Dedifferentiated amniotic fluid mesenchymal stem cell (primary cell): ENCODE measurements at regions not wholly inside any gene's neighbourhood (a gene's known extent, or its start where the extent isn't known, plus 50 kb on each side); places are given as distances from the start of the nearest gene placed in this dataset.

Experiments used
- DNase-seq: peaks from one replicate; pipeline ENCODE4 v3.0.0-alpha.2; 2016; ENCODE audit errors: extremely low spot score

DNA sequence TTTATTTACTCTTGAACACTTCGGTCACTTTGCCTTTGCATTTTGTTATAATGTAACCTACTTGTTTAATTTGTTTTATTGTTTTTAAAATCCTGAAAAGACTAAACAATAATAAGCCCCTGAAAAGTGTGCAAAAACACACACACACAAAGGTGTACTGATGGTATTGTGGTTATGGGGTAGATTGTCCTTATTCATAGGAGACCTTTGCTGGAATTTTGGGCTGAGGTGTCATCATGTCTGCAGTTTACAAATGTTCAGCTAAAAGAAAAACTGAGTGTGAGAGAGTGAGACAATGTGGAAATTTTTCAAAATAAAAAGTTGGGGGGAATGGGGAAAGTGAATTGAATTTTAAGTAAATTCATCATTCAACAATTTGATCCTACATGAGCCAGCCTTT lies 174.9 kb downstream of the QDPR start:
- no peak for DNase-seq

DNA sequence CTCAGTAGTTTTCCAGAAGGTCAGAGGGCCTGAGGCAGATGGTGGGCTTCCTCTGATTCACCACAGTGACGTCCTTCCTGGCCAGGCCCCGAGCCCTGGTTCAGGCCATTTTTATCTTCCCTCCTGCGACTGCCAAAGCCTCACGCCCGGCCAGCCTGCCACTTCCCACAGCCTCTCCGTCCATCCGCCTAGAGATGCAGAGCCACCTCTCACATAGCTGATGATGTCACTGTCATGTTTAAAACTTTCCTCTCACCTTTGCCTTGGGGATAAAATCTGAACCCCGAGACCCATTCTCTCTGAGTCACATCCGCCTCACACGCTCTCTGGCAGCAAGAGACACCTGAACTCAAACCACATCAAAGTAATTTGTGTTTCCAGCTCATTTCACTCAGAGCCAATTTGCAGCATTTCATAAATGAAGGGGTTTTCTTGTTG lies 175.3 kb downstream of the QDPR start:
- DNase-seq, result no peak

GRCh38 chr4:17336069-17336468 lies 175.8 kb downstream of the QDPR start:
- DNase-seq, result no peak

GRCh38 chr4:17335371-17335770 lies 176.5 kb downstream of the QDPR start:
- no peak for DNase-seq

DNA sequence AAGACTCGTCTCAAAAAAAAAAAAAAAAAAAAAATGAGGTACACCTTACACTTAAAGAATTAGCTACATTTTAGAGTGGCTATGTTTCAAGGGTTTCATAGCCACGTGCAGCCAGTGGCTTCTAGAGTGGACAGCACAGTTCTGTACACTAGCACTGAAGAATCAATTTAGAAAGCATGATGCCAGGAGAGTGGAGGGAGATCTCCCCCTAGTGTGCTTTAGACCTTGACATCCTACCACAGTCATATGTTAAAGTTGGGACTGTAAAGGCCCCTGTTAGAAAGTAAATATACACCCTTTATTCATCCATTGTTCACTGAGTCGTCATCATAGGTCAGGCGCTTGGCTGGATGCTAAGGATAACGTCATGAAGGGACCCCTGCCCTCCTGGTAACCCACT lies 179.4 kb downstream of the QDPR start:
- DNase-seq, result no peak

DNA sequence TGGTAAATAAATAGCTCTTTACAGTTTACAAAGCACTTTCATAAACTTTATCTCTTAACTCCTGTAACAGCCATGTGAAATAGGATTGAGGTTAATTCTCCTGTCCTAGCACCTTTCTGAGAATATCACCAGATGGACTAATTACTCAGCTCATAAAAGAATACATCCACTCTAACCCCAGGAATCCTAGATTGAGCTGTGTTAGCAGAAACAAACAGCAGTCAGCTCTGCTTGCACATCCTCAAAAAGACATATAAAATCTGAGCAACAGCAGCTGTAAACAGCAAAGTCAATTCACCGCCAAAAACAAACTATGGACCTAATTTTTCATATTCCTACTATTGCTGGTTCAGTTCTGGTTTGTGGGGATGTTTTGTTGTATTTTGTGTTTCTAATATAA lies 182.8 kb downstream of the QDPR start:
- DNase-seq, result no peak

DNA sequence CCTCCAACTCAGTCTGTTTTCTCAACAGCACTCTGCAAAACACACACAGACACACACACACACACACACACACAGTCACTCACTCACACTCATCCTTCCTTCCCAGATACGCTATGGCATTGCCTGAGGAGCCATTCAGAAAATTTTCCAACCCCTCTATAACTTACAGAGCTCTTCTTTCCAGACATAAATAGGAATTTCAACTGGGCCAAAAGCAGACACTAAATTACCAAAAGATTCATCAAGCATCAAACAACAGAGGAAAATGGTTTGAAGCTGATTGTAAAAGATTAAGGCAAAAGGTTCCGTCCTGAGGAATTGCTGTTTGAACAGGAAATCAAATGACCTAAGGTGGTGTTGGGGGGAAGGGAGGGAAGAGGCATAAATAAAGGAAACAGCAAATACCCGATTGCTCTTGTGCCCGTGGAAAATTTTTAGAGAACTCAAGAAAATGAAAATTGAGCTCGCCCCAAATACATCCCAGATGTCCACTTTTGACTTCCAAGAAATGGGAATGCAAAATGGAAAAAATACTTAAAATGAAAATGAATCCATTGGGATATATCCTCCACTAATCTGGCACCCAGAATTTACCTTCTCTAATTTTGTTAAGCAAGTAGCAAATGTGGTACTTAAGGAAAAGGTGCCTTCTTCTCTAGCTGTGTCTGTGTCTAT lies 183.6 kb downstream of the QDPR start:
- no peak for DNase-seq

GRCh38 chr4:17327591-17327990 lies 184.3 kb downstream of the QDPR start:
- no peak for DNase-seq

DNA sequence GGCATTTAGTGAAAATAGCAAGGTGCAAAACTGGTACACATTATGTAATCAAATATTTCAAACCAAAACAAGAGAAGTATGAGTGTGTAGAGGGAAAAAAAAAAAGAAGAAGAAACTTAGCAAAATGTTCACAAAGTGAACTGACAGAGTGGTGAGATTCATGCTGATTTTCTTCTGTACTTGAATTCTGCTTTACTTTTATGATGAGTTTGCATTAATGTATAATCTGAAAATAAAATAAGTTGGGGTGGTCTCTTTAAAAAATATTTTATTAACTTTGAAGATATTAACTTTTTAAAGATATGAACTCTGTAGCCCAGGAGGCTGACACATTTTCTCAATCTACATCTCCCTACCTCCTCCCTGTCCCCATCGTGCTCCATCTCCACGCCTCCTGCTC lies 185.1 kb downstream of the QDPR start:
- no peak for DNase-seq

DNA sequence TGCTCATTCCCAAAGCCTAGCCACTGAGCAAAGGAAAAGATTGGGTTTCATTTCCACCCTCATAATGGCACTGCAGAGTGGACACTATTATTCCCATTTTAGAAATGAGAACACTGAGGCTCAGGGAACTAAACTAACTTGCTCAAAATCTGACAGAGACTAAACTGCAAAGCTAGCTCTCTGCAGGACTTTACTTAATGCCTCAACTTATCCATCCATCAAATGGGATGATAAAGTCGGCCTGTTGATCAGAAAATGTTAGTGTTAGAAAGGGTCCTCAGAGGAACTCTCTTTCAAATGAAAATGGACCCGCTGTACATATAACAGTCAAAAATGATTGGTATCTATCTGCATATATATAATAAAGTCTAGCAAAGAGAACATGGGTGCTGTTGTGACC lies 186.8 kb downstream of the QDPR start:
- no peak for DNase-seq

DNA sequence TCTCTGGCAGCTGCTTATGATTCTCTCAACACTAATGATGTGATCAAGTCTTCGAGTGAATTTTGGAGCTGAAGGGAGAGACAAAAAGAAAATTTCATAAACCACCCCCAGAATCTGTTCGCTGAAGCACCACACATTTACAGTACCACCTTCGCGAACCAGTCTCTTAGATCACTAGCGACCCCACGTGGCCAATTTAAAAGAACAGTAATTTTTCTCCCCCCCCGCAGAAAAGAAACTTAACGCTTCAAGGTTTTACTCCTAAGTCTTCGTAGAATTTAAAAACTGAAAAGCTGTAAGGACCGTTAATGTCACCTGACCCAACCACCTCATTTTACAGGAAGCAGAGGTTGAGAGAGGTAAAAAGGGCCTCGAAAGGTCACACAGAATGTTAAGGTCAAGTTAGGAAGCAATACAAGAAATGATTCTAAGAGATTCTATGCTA lies 187.5 kb downstream of the QDPR start:
- peak; percentile 65 for DNase-seq

- peak; percentile 54 for DNase-seq
Measured at GRCh38 chr4:17323554-17324385, 188.1 kb downstream of the QDPR start.

GRCh38 chr4:17322514-17322913 lies 189.4 kb downstream of the QDPR start:
- no peak for DNase-seq

DNA sequence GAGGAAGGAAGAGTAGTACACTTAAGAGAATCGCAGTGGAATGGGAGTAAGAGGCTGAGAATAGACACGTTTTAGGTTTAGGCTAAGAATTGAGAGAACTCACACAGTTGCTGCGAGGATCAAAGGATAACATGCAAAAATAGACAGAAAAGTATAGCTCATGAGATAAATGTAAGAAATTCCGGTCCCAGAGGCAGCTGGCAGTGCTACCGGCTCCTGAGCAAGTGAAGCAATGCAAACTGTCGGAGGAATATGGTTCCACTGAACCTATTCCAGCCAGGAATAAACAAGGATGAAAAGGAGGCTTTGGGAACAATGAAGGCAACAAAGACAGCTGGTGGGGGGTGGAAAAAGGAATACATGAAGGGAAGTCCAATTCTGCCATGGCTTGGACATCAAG lies 191.8 kb downstream of the QDPR start:
- no peak for DNase-seq

GRCh38 chr4:17317526-17317925 lies 194.4 kb downstream of the QDPR start:
- no peak for DNase-seq

- DNase-seq, result peak; percentile 51
Measured at GRCh38 chr4:17316566-17316965, 195.3 kb downstream of the QDPR start.

DNA sequence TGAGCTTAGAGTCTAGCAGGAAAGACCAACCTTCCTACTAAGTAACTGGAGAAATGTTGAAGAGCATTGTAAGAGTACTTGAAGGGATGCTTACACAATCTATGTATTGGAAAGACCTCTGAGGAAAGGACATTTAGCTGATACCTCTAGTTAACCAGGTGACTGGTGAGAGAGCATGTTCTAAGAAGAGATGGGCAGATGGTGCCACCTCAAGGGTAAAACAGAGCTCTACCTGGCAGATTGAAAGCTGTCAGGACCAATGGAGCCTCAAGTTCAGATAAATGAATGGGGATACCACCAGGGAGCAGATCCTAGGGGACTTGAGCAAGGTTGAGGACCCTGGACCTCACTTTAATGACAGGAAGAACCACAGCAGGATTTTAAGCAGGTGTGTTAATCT lies 196.4 kb downstream of the QDPR start:
- no peak for DNase-seq

DNA sequence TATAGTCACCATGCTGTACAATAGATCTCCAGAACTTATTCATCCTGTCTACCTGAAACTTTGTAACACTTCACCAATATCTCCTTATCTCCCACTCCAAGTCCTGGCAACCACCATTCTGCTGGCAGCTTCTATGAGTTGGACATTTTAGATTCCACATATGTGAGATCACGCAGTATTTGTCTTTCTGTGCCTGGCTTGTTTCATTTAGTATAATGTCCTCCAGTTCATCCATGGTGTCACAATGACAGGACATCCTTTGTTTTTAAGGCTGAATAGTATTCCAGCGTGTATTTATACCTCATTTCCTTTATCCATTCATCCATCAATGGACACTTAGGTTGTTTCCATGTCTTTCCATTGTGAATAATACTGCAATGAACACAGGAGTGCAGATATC lies 198.7 kb downstream of the QDPR start:
- DNase-seq, result no peak

GRCh38 chr4:17310269-17310652 lies 201.6 kb downstream of the QDPR start:
- DNase-seq, result no peak

DNA sequence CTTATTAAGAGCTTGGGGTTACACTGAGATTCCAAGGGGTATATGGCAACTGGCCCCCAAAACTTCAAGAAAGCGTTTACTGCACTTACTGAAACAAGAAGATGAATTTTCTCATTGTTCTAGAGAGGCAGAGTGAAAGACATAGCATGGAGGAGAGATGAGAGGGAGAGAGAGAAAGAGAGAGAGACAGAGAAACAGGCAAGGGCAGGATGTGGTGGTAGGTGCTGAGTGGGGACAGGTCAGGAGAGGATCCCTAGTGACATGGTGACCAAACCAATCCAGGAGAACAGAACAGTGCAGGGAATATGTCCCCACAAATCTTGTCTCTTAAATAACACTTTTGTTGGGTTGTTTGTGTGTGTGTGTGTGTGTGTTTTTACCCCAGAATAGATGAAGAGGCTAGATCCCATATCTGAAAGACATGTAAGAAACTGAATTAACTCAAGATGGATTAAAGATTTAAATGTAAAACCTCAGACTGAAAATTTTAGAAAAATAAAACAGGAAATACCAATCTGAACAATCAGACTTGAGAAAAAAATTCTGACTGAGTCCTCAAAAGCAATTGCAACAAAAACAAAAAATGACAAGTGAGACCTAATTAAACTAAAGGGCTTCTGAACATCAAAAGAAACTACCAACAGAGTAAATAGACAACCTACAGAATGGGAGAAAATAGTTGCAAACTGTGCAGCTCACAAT lies 202.2 kb downstream of the QDPR start:
- DNase-seq, result peak; percentile 23

GRCh38 chr4:17301869-17302268 lies 210.0 kb downstream of the QDPR start:
- no peak for DNase-seq

DNA sequence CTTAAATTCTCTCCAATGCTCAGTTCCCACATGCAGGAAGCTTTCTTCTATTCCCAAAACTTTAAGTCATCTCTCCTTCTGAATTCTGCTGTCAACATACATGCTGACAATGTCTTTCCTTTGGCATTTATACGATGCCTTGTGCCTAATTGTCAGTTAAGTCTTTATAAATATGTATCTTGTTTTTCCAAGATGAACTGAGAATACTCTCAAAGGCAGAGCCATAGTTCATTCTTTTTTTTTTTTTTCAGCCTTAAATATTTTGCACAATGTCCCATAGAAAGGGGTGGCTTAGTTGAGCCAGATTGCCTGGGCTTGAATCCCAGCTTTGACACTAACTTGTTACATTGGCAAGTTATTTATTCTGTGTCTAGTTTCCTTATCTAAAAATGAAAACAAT lies 210.6 kb downstream of the QDPR start:
- no peak for DNase-seq
